Neural progenitor cell (in vitro differentiated cells): ENCODE measurements at regions not wholly inside any gene's neighbourhood (a gene's known extent, or its start where the extent isn't known, plus 50 kb on each side); places are given as distances from the start of the nearest gene placed in this dataset.

Experiments
- DNase-seq: peaks from one replicate; pipeline ENCODE4 v3.0.0-alpha.2; 2016; ENCODE audit warnings: low spot score
- H2AFZ ChIP-seq: fragments of 200-600 bp; sonication (generic); replicated peaks from 2 replicates; pipeline ENCODE4 v1.6.1; 2016; ENCODE audit warnings: antibody characterized with exemption
- H3F3A ChIP-seq: fragments of 200-600 bp; sonication (generic); 2 replicates; pipeline ENCODE4 v1.6.1; 2016; ENCODE audit warnings: antibody characterized with exemption, low read depth
- H3K27ac ChIP-seq: fragments of 200-600 bp; sonication (generic); 2 replicates; pipeline ENCODE4 v1.5.1; 2016; ENCODE audit warnings: mild to moderate bottlenecking
- H3K27me3 ChIP-seq: fragments of 200-600 bp; sonication (generic); 2 replicates; pipeline ENCODE4 v1.6.1; 2016; ENCODE audit warnings: mild to moderate bottlenecking, moderate library complexity
- H3K36me3 ChIP-seq: fragments of 200-600 bp; sonication (generic); 2 replicates; pipeline ENCODE4 v1.5.1; 2016
- H3K4me1 ChIP-seq: fragments of 200-600 bp; sonication (generic); 2 replicates; pipeline ENCODE4 v1.6.1; 2016; ENCODE audit warnings: mixed run types
- H3K4me2 ChIP-seq: fragments of 200-600 bp; sonication (generic); 2 replicates; pipeline ENCODE4 v1.6.1; 2016
- H3K4me3 ChIP-seq: fragments of 200-600 bp; sonication (generic); 2 replicates; pipeline ENCODE4 v1.5.1; 2016
- H3K79me2 ChIP-seq: fragments of 200-600 bp; sonication (generic); 2 replicates; pipeline ENCODE4 v1.6.1; 2016; ENCODE audit warnings: low read depth
- H3K9ac ChIP-seq: fragments of 200-600 bp; sonication (generic); 2 replicates; pipeline ENCODE4 v1.6.1; 2016
- H3K9me3 ChIP-seq: fragments of 200-600 bp; sonication (generic); 2 replicates; pipeline ENCODE4 v1.5.1; 2016; ENCODE audit warnings: low read depth
- H4K20me1 ChIP-seq: fragments of 200-600 bp; sonication (generic); 2 replicates; pipeline ENCODE4 v1.6.1; 2016; ENCODE audit warnings: low read depth
- H3K27ac Mint-ChIP-seq: 3 replicates; pipeline ENCODE4 v1.8.0; 2021; ENCODE audit warnings: mixed read lengths
- H3K27me3 Mint-ChIP-seq: 2 replicates; pipeline ENCODE4 v1.8.0; 2022; ENCODE audit warnings: low read depth, mild to moderate bottlenecking, inconsistent platforms, moderate library complexity, mixed read lengths; ENCODE audit not compliant: insufficient read depth
- H3K36me3 Mint-ChIP-seq: 3 replicates; pipeline ENCODE4 v1.8.0; 2021; ENCODE audit warnings: mixed read lengths
- H3K4me1 Mint-ChIP-seq: 3 replicates; pipeline ENCODE4 v1.8.0; 2021; ENCODE audit warnings: mixed read lengths
- H3K4me3 Mint-ChIP-seq: 3 replicates; pipeline ENCODE4 v1.8.0; 2021; ENCODE audit warnings: mild to moderate bottlenecking, moderate library complexity, mixed read lengths
- H3K9me3 Mint-ChIP-seq: 3 replicates; pipeline ENCODE4 v1.8.0; 2020; ENCODE audit warnings: mixed read lengths
- EZH2 ChIP-seq: fragments of 200-600 bp; sonication (generic); IDR thresholded peaks from 2 replicates; pipeline ENCODE4 v1.6.1; 2017; ENCODE audit warnings: antibody characterized with exemption, mild to moderate bottlenecking, moderate library complexity
- EZH2phosphoT487 ChIP-seq: fragments of 200-600 bp; sonication (generic); IDR thresholded peaks from 2 replicates; pipeline ENCODE4 v1.6.1; 2017; ENCODE audit warnings: antibody characterized with exemption
- TF ChIP-seq, protein P1 (sequence below): fragments of 200-600 bp; sonication (generic); IDR thresholded peaks from 2 replicates; pipeline ENCODE4 v1.5.1; 2017; ENCODE audit warnings: antibody characterized with exemption, mild to moderate bottlenecking

DNA sequence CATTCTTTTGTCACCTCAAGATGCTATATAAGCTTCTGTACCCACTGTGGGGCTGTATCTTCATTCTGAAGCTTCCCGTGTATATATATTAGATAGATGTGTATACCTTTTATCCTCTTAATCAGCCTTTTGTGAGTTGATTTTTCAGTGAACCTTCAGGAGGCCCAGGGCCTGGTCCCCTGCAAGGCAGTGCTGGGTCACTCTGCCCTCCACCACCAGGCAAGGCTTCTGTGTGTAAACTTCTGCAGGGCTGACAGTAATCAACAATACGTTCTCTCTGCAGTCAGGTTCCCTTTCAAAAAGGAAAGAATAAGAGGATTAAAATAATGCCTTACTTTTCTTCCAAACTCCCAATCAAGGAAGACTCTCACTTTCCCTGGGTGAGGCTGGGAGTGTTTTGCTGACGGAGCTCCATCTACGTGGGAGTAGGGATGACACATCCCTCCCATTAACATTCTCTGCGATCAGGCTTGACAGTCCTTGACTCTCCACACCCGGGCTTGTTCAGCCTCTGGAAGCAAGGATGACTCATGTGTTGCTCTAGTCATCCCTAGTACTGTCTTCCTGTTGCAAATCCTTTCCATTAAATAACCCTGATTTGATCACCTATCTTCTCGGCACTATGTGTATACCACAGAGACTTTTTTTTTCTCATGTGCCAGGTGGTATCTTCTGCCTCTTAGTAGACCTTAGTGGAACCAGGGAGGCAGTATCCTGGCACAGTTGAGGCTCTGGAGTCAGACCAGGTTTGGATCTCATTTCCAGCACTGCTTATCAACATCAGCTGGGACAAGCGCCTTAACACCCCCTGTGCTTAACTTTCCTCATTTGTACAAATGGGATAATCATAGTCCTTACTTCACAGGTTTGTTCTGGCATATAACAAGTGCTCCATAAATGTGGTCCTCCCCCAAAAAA lies 70.3 kb upstream of the KCNK1 start:
- DNase-seq, result no peak
- H2AFZ ChIP-seq, result no peak overlapping the region
- no peaks in the 10 kb centered on the region for H3F3A ChIP-seq
- Mint-ChIP-seq H3K4me1 (peaks cover 9% of the 10 kb centered on the region), H3K9me3 (no peaks in the 10 kb centered on the region), H3K27ac (no peak overlapping the region), H3K36me3 (no peaks in the 10 kb centered on the region), H3K27me3 (peaks cover 3% of the 10 kb centered on the region), H3K4me3 (no peak overlapping the region)
- no peaks in the 10 kb centered on the region for H4K20me1 ChIP-seq
- TF ChIP-seq EZH2phosphoT487 (no peak), EZH2 (no peak)
- TF ChIP-seq, protein P1, sequence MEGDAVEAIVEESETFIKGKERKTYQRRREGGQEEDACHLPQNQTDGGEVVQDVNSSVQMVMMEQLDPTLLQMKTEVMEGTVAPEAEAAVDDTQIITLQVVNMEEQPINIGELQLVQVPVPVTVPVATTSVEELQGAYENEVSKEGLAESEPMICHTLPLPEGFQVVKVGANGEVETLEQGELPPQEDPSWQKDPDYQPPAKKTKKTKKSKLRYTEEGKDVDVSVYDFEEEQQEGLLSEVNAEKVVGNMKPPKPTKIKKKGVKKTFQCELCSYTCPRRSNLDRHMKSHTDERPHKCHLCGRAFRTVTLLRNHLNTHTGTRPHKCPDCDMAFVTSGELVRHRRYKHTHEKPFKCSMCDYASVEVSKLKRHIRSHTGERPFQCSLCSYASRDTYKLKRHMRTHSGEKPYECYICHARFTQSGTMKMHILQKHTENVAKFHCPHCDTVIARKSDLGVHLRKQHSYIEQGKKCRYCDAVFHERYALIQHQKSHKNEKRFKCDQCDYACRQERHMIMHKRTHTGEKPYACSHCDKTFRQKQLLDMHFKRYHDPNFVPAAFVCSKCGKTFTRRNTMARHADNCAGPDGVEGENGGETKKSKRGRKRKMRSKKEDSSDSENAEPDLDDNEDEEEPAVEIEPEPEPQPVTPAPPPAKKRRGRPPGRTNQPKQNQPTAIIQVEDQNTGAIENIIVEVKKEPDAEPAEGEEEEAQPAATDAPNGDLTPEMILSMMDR, result no peak
- no peaks in the 10 kb centered on the region for H3K36me3 ChIP-seq
- peak overlapping the region; percentile 38 for H3K27ac ChIP-seq
- no peaks in the 10 kb centered on the region for H3K27me3 ChIP-seq
- peak overlapping the region; percentile 12 for H3K4me2 ChIP-seq
- no peaks in the 10 kb centered on the region for H3K79me2 ChIP-seq
- no peaks in the 10 kb centered on the region for H3K9me3 ChIP-seq
- H3K4me3 ChIP-seq, result no peak overlapping the region
- H3K9ac ChIP-seq, result no peak overlapping the region
- peaks cover 9% of the 10 kb centered on the region for H3K4me1 ChIP-seq

DNA sequence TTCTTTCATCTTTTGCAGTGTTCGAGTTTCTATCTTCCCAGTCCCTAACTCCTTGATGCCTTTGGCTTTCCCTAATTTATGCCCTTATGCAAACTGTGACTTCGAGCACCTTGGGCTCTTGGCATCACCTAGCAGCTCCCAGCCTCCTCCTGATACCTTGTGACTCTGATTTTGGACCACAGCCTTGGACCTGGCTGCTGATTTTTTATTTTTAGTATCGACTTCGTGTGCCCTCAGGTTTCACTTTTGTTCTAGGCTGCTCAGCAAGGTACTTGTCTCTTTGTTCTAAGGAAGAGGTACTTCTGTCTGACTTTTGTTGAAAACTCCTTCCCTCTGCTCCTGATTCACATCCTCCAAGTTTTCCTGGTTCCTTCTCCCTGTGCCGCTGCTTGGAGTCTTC lies 69.6 kb upstream of the KCNK1 start:
- Histone ChIP-seq H3F3A (no peaks in the 10 kb centered on the region), H3K9me3 (no peaks in the 10 kb centered on the region), H2AFZ (no peak overlapping the region), H3K9ac (no peak overlapping the region), H3K4me3 (no peak overlapping the region), H3K4me1 (peaks cover 9% of the 10 kb centered on the region), H3K27ac (no peak overlapping the region), H4K20me1 (no peaks in the 10 kb centered on the region), H3K27me3 (no peaks in the 10 kb centered on the region), H3K4me2 (no peak overlapping the region), H3K79me2 (no peaks in the 10 kb centered on the region), H3K36me3 (no peaks in the 10 kb centered on the region)
- H3K4me1 Mint-ChIP-seq, result peaks cover 15% of the 10 kb centered on the region
- peaks cover 3% of the 10 kb centered on the region for H3K27me3 Mint-ChIP-seq
- no peaks in the 10 kb centered on the region for H3K36me3 Mint-ChIP-seq
- no peak for TF ChIP-seq EZH2phosphoT487
- TF ChIP-seq, protein P1, result no peak
- no peak for TF ChIP-seq EZH2
- H3K9me3 Mint-ChIP-seq, result no peaks in the 10 kb centered on the region
- DNase-seq, result no peak
- no peak overlapping the region for H3K4me3 Mint-ChIP-seq
- H3K27ac Mint-ChIP-seq, result no peak overlapping the region

DNA sequence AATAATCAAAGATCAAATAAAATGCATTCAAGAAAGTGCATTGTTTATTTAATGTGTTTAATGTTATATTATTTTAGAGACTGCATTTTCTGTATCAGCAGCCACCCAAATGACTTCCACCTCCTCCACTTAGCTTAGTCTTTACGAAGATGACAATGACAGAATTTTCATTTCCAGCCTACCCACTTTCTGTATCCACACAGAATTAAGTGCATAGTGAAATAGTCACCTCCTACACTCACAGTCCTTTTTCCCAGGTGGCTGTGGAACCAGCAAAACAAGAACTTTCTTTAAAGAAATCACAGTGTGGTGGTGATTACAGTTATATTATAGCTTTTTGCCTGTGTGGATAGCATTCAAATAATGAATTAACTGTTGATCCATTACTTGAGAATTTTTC lies 66.2 kb upstream of the KCNK1 start:
- Histone ChIP-seq H3K4me1 (peaks cover 6% of the 10 kb centered on the region), H3K36me3 (no peaks in the 10 kb centered on the region), H4K20me1 (no peaks in the 10 kb centered on the region), H3K27ac (no peak overlapping the region), H3K27me3 (no peaks in the 10 kb centered on the region), H3F3A (no peaks in the 10 kb centered on the region), H2AFZ (no peak overlapping the region), H3K79me2 (no peaks in the 10 kb centered on the region), H3K9ac (no peak overlapping the region), H3K4me2 (no peak overlapping the region), H3K9me3 (no peaks in the 10 kb centered on the region), H3K4me3 (no peak overlapping the region)
- TF ChIP-seq EZH2, result no peak
- no peak for TF ChIP-seq EZH2phosphoT487
- TF ChIP-seq, protein P1, result no peak
- no peaks in the 10 kb centered on the region for H3K36me3 Mint-ChIP-seq
- no peak overlapping the region for H3K4me3 Mint-ChIP-seq
- peaks cover 3% of the 10 kb centered on the region for H3K27me3 Mint-ChIP-seq
- no peaks in the 10 kb centered on the region for H3K9me3 Mint-ChIP-seq
- DNase-seq, result no peak
- H3K4me1 Mint-ChIP-seq, result peaks cover 15% of the 10 kb centered on the region
- H3K27ac Mint-ChIP-seq, result no peak overlapping the region
